ENCODE measurements at regions not wholly inside any gene's neighbourhood (a gene's known extent, or its start where the extent isn't known, plus 50 kb on each side); places are given as distances from the start of the nearest gene placed in this dataset.

GRCh38 chr1:209076688-209077087 lies 506.8 kb upstream of the CAMK1G start:
- no peak overlapping the region for H3K4me3 ChIP-seq (ENCODE audit: low read length in 2 of 2)
- H3K9me3 ChIP-seq (ENCODE audit: control insufficient read depth in 2 of 2, low read length in 2 of 2) = no peaks in the 10 kb centered on the region
- H3K4me1 ChIP-seq (ENCODE audit: control insufficient read depth, insufficient read depth, low read length) = no peaks in the 10 kb centered on the region
- H3K27me3 ChIP-seq (ENCODE audit: control insufficient read depth in 1 of 2, insufficient read depth in 2 of 2, low read length in 2 of 2) = no peaks in the 10 kb centered on the region
- no peak overlapping the region for H3K9ac ChIP-seq (ENCODE audit: low read length in 2 of 2)
- no peaks in the 10 kb centered on the region for H3K36me3 ChIP-seq (ENCODE audit: control insufficient read depth in 2 of 2, insufficient read depth in 2 of 2, low read length in 2 of 2)
- H3K27ac ChIP-seq (ENCODE audit: low read length) = no peak overlapping the region

GRCh38 chr1:209080170-209080781 lies 503.2 kb upstream of the CAMK1G start:
- H3K36me3 ChIP-seq (ENCODE audit: control insufficient read depth in 2 of 2, insufficient read depth in 2 of 2, low read length in 2 of 2) = no peaks in the 10 kb centered on the region
- no peaks in the 10 kb centered on the region for H3K27me3 ChIP-seq (ENCODE audit: control insufficient read depth in 1 of 2, insufficient read depth in 2 of 2, low read length in 2 of 2)

GRCh38 chr1:209086486-209087192 lies 496.9 kb upstream of the CAMK1G start:
- H3K9ac ChIP-seq (ENCODE audit: low read length in 2 of 2) = no peak overlapping the region
- H3K27me3 ChIP-seq (ENCODE audit: control insufficient read depth in 1 of 2, insufficient read depth in 2 of 2, low read length in 2 of 2) = no peaks in the 10 kb centered on the region
- H3K9me3 ChIP-seq (ENCODE audit: control insufficient read depth in 2 of 2, low read length in 2 of 2) = no peaks in the 10 kb centered on the region
- H3K27ac ChIP-seq (ENCODE audit: low read length) = no peak overlapping the region
- no peaks in the 10 kb centered on the region for H3K4me1 ChIP-seq (ENCODE audit: control insufficient read depth, insufficient read depth, low read length)
- no peaks in the 10 kb centered on the region for H3K36me3 ChIP-seq (ENCODE audit: control insufficient read depth in 2 of 2, insufficient read depth in 2 of 2, low read length in 2 of 2)
- H3K4me3 ChIP-seq (ENCODE audit: low read length in 2 of 2) = no peak overlapping the region

More at GRCh38 chr1:209080170-209080781, 503.2 kb upstream of the CAMK1G start:
- Histone ChIP-seq H3K4me3 (ENCODE audit: low read length in 2 of 2) (no peak overlapping the region), H3K9me3 (ENCODE audit: control insufficient read depth in 2 of 2, low read length in 2 of 2) (no peaks in the 10 kb centered on the region), H3K9ac (ENCODE audit: low read length in 2 of 2) (no peak overlapping the region), H3K27ac (ENCODE audit: low read length) (no peak overlapping the region), H3K4me1 (ENCODE audit: control insufficient read depth, insufficient read depth, low read length) (no peaks in the 10 kb centered on the region)

- no peaks in the 10 kb centered on the region for H3K36me3 ChIP-seq (ENCODE audit: control insufficient read depth in 2 of 2, insufficient read depth in 2 of 2, low read length in 2 of 2)
- H3K9ac ChIP-seq (ENCODE audit: low read length in 2 of 2) = no peak overlapping the region
Observed at GRCh38 chr1:209094384-209094783, 489.1 kb upstream of the CAMK1G start.

GRCh38 chr1:209095627-209096595 lies 487.6 kb upstream of the CAMK1G start:
- H3K9me3 ChIP-seq (ENCODE audit: control insufficient read depth in 2 of 2, low read length in 2 of 2) = no peaks in the 10 kb centered on the region
- no peaks in the 10 kb centered on the region for H3K4me1 ChIP-seq (ENCODE audit: control insufficient read depth, insufficient read depth, low read length)
- H3K36me3 ChIP-seq (ENCODE audit: control insufficient read depth in 2 of 2, insufficient read depth in 2 of 2, low read length in 2 of 2) = no peaks in the 10 kb centered on the region
- no peak overlapping the region for H3K9ac ChIP-seq (ENCODE audit: low read length in 2 of 2)
- H3K27ac ChIP-seq (ENCODE audit: low read length) = no peak overlapping the region
- H3K27me3 ChIP-seq (ENCODE audit: control insufficient read depth in 1 of 2, insufficient read depth in 2 of 2, low read length in 2 of 2) = no peaks in the 10 kb centered on the region
- no peak overlapping the region for H3K4me3 ChIP-seq (ENCODE audit: low read length in 2 of 2)

More at GRCh38 chr1:209094384-209094783, 489.1 kb upstream of the CAMK1G start:
- Histone ChIP-seq H3K4me3 (ENCODE audit: low read length in 2 of 2) (no peak overlapping the region), H3K27ac (ENCODE audit: low read length) (no peak overlapping the region), H3K9me3 (ENCODE audit: control insufficient read depth in 2 of 2, low read length in 2 of 2) (no peaks in the 10 kb centered on the region), H3K27me3 (ENCODE audit: control insufficient read depth in 1 of 2, insufficient read depth in 2 of 2, low read length in 2 of 2) (no peaks in the 10 kb centered on the region), H3K4me1 (ENCODE audit: control insufficient read depth, insufficient read depth, low read length) (no peaks in the 10 kb centered on the region)

- no peak overlapping the region for H3K4me3 ChIP-seq (ENCODE audit: low read length in 2 of 2)
- no peak overlapping the region for H3K27ac ChIP-seq (ENCODE audit: low read length)
- no peaks in the 10 kb centered on the region for H3K9me3 ChIP-seq (ENCODE audit: control insufficient read depth in 2 of 2, low read length in 2 of 2)
- no peaks in the 10 kb centered on the region for H3K4me1 ChIP-seq (ENCODE audit: control insufficient read depth, insufficient read depth, low read length)
- H3K36me3 ChIP-seq (ENCODE audit: control insufficient read depth in 2 of 2, insufficient read depth in 2 of 2, low read length in 2 of 2) = no peaks in the 10 kb centered on the region
- no peak overlapping the region for H3K9ac ChIP-seq (ENCODE audit: low read length in 2 of 2)
- H3K27me3 ChIP-seq (ENCODE audit: control insufficient read depth in 1 of 2, insufficient read depth in 2 of 2, low read length in 2 of 2) = no peaks in the 10 kb centered on the region
Observed at GRCh38 chr1:209100460-209100859, 483.1 kb upstream of the CAMK1G start.

- no peak overlapping the region for H3K9ac ChIP-seq (ENCODE audit: low read length in 2 of 2)
Observed at GRCh38 chr1:209101106-209101505, 482.4 kb upstream of the CAMK1G start.

GRCh38 chr1:209102120-209102519 lies 481.4 kb upstream of the CAMK1G start:
- H3K27ac ChIP-seq (ENCODE audit: low read length) = no peak overlapping the region
- H3K9me3 ChIP-seq (ENCODE audit: control insufficient read depth in 2 of 2, low read length in 2 of 2) = no peaks in the 10 kb centered on the region
- H3K4me3 ChIP-seq (ENCODE audit: low read length in 2 of 2) = no peak overlapping the region
- H3K9ac ChIP-seq (ENCODE audit: low read length in 2 of 2) = no peak overlapping the region
- H3K36me3 ChIP-seq (ENCODE audit: control insufficient read depth in 2 of 2, insufficient read depth in 2 of 2, low read length in 2 of 2) = no peaks in the 10 kb centered on the region
- no peaks in the 10 kb centered on the region for H3K27me3 ChIP-seq (ENCODE audit: control insufficient read depth in 1 of 2, insufficient read depth in 2 of 2, low read length in 2 of 2)
- no peaks in the 10 kb centered on the region for H3K4me1 ChIP-seq (ENCODE audit: control insufficient read depth, insufficient read depth, low read length)

More at GRCh38 chr1:209101106-209101505, 482.4 kb upstream of the CAMK1G start:
- Histone ChIP-seq H3K27me3 (ENCODE audit: control insufficient read depth in 1 of 2, insufficient read depth in 2 of 2, low read length in 2 of 2) (no peaks in the 10 kb centered on the region), H3K9me3 (ENCODE audit: control insufficient read depth in 2 of 2, low read length in 2 of 2) (no peaks in the 10 kb centered on the region), H3K36me3 (ENCODE audit: control insufficient read depth in 2 of 2, insufficient read depth in 2 of 2, low read length in 2 of 2) (no peaks in the 10 kb centered on the region), H3K4me1 (ENCODE audit: control insufficient read depth, insufficient read depth, low read length) (no peaks in the 10 kb centered on the region), H3K27ac (ENCODE audit: low read length) (no peak overlapping the region), H3K4me3 (ENCODE audit: low read length in 2 of 2) (no peak overlapping the region)

- Histone ChIP-seq H3K4me3 (ENCODE audit: low read length in 2 of 2) (no peak overlapping the region), H3K9me3 (ENCODE audit: control insufficient read depth in 2 of 2, low read length in 2 of 2) (no peaks in the 10 kb centered on the region), H3K27ac (ENCODE audit: low read length) (no peak overlapping the region), H3K9ac (ENCODE audit: low read length in 2 of 2) (no peak overlapping the region), H3K36me3 (ENCODE audit: control insufficient read depth in 2 of 2, insufficient read depth in 2 of 2, low read length in 2 of 2) (no peaks in the 10 kb centered on the region), H3K4me1 (ENCODE audit: control insufficient read depth, insufficient read depth, low read length) (no peaks in the 10 kb centered on the region), H3K27me3 (ENCODE audit: control insufficient read depth in 1 of 2, insufficient read depth in 2 of 2, low read length in 2 of 2) (no peaks in the 10 kb centered on the region)
Observed at GRCh38 chr1:209102531-209102930, 481.0 kb upstream of the CAMK1G start.

- Histone ChIP-seq H3K4me1 (ENCODE audit: control insufficient read depth, insufficient read depth, low read length) (no peaks in the 10 kb centered on the region), H3K36me3 (ENCODE audit: control insufficient read depth in 2 of 2, insufficient read depth in 2 of 2, low read length in 2 of 2) (no peaks in the 10 kb centered on the region), H3K27me3 (ENCODE audit: control insufficient read depth in 1 of 2, insufficient read depth in 2 of 2, low read length in 2 of 2) (no peaks in the 10 kb centered on the region), H3K27ac (ENCODE audit: low read length) (no peak overlapping the region), H3K9ac (ENCODE audit: low read length in 2 of 2) (no peak overlapping the region), H3K4me3 (ENCODE audit: low read length in 2 of 2) (no peak overlapping the region), H3K9me3 (ENCODE audit: control insufficient read depth in 2 of 2, low read length in 2 of 2) (no peaks in the 10 kb centered on the region)
Observed at GRCh38 chr1:209103092-209103491, 480.4 kb upstream of the CAMK1G start.

Measured in stomach smooth muscle (tissue), 2 donors.